ENCODE measurements at regions not wholly inside any gene's neighbourhood (a gene's known extent, or its start where the extent isn't known, plus 50 kb on each side); places are given as distances from the start of the nearest gene placed in this dataset.

DNA sequence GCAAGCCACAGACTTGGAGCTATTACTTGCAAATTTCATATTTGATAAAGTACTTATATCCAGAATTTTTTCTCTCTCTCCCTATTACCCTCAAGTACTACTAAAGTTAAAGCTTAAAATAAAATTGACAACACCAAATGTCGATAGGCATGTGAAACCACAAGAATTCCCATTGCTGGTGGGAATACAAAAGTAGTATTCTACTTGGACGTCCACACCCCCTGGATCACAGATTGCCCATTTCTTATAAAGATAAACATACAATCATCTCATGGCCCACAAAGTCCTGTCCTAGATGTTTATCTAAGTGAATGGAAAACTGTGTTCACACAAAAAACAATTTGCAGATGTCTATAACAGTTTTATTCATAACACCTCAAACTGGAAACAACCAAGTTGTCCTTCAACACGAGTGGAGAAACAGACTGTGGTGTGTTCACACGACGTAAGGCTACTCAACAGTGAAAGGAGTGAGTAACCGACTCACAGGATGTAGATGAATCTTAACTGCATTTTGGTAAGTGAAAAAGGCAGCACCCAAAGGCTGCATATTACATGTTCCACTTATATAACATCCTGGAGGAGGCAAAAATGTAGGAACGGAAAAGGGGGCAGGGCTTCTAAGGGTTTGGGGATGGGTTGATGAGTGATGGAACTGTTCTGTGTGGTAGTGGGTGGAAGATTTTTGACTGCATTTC lies 297.4 kb downstream of the THBS2 start:
- POLR2A ChIA-PET, result no interaction called here
- H3K4me3 Mint-ChIP-seq, result no peak overlapping the region
- H3K27ac Mint-ChIP-seq, result no peak overlapping the region
- H3K36me3 Mint-ChIP-seq (ENCODE audit: low read depth), result no peaks in the 10 kb centered on the region
- no peaks in the 10 kb centered on the region for H3K9me3 Mint-ChIP-seq
- no peak for DNase-seq
- CTCF ChIA-PET, result interaction anchor here (1.6 kb wide), 1 partner anchor 13 kb away, joined by 4 read pairs; no protein-coding TSS in a partner anchor
- H3K27me3 Mint-ChIP-seq, result peaks cover 11% of the 10 kb centered on the region
- H3K4me1 Mint-ChIP-seq, result no peaks in the 10 kb centered on the region

DNA sequence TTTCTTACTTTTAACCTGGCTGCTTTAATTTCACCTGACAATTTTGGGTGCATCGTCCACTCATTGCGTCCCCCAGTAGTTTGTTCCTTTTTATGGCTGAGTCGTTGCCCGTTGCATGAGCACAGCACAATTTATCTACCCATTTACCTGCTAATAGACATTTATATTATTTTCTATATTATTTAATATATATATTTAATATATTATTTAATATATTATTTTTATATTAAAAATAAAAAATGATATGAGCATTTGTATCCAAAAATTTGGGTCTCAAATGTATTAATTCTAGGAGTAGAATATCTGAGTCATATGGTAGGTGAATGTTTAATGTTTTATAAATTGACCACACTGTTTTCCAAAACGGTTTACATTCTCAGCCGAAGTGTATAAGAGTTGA lies 300.2 kb downstream of the THBS2 start:
- DNase-seq, result no peak
- POLR2A ChIA-PET, result no interaction called here
- CTCF ChIA-PET, result no interaction called here
- Mint-ChIP-seq H3K4me1 (no peaks in the 10 kb centered on the region), H3K27me3 (peaks cover 9% of the 10 kb centered on the region), H3K9me3 (no peaks in the 10 kb centered on the region), H3K27ac (no peak overlapping the region), H3K4me3 (no peak overlapping the region), H3K36me3 (ENCODE audit: low read depth) (no peaks in the 10 kb centered on the region)

GRCh38 chr6:168951217-168951616 lies 302.4 kb downstream of the THBS2 start:
- Mint-ChIP-seq H3K9me3 (no peaks in the 10 kb centered on the region), H3K36me3 (ENCODE audit: low read depth) (no peaks in the 10 kb centered on the region), H3K4me1 (no peaks in the 10 kb centered on the region), H3K27me3 (peaks cover 7% of the 10 kb centered on the region), H3K27ac (no peak overlapping the region), H3K4me3 (no peak overlapping the region)
- POLR2A ChIA-PET, result no interaction called here
- no peak for DNase-seq
- CTCF ChIA-PET, result no interaction called here

DNA sequence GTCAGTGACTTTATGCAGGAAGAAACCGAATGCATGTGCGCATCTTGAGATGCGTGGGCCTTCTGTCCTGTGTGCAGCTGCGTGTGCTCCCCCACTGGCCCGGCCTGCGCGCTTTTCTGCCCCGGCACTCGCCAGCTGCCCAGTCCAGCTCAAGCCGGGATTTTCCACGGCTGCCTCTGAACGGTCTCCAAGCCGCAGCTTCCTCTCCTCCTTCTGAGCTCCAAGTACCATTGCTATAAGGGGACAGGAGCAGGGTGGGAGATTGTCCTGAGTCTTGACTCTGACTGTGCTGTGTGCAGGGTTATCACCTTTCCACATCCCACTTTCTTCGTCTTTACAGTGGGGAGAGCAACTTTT lies 302.8 kb downstream of the THBS2 start:
- Mint-ChIP-seq H3K4me1 (no peaks in the 10 kb centered on the region), H3K9me3 (no peaks in the 10 kb centered on the region)

GRCh38 chr6:168949981-168950857 lies 303.4 kb downstream of the THBS2 start:
- H3K4me3 Mint-ChIP-seq, result no peak overlapping the region
- no peaks in the 10 kb centered on the region for H3K9me3 Mint-ChIP-seq
- no peaks in the 10 kb centered on the region for H3K36me3 Mint-ChIP-seq (ENCODE audit: low read depth)
- H3K4me1 Mint-ChIP-seq, result no peaks in the 10 kb centered on the region
- POLR2A ChIA-PET, result no interaction called here
- H3K27me3 Mint-ChIP-seq, result peaks cover 3% of the 10 kb centered on the region
- CTCF ChIA-PET, result no interaction called here
- H3K27ac Mint-ChIP-seq, result no peak overlapping the region
- DNase-seq, result no peak

More for the DNA sequence above, 302.8 kb downstream of the THBS2 start:
- no peak overlapping the region for H3K27ac Mint-ChIP-seq
- peaks cover 6% of the 10 kb centered on the region for H3K27me3 Mint-ChIP-seq
- CTCF ChIA-PET, result no interaction called here
- DNase-seq, result no peak
- H3K4me3 Mint-ChIP-seq, result no peak overlapping the region
- no peaks in the 10 kb centered on the region for H3K36me3 Mint-ChIP-seq (ENCODE audit: low read depth)
- POLR2A ChIA-PET, result no interaction called here

DNA sequence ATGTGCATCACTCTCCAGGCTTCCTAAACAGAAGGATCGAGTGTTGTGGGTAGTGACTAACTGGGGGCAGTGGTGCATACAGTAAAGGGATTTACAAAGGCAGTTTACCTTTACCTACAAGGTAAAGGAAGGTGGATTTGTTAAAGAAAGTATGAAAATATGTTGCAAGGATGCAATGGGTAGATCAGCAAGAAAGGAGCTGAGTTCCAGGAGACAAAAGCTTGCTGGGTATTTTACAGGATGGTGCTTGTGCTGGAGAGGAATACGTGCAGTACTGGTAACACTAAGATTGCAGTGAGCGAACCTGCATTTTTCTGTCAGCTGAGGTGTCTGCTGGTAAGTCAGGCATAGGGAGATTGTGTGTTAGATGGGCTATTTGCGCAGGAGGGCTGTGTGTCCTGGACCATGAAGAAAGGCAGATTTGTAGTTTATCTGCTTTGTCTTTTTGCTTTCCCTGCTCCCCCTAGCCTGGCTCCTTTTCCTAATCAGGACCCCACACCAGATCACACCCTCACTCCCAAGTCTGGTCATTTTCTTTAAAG lies 304.6 kb downstream of the THBS2 start:
- peaks cover 5% of the 10 kb centered on the region for H3K27me3 Mint-ChIP-seq
- ChIA-PET POLR2A (no interaction called here), CTCF (no interaction called here)
- DNase-seq, result no peak
- no peaks in the 10 kb centered on the region for H3K4me1 Mint-ChIP-seq
- H3K27ac Mint-ChIP-seq, result no peak overlapping the region
- H3K9me3 Mint-ChIP-seq, result no peaks in the 10 kb centered on the region
- no peak overlapping the region for H3K4me3 Mint-ChIP-seq
- H3K36me3 Mint-ChIP-seq (ENCODE audit: low read depth), result no peaks in the 10 kb centered on the region

GRCh38 chr6:168948002-168948401 lies 305.6 kb downstream of the THBS2 start:
- Mint-ChIP-seq H3K27ac (no peak overlapping the region), H3K36me3 (ENCODE audit: low read depth) (no peaks in the 10 kb centered on the region), H3K9me3 (no peaks in the 10 kb centered on the region), H3K4me3 (no peak overlapping the region), H3K4me1 (no peaks in the 10 kb centered on the region), H3K27me3 (peaks cover 3% of the 10 kb centered on the region)
- DNase-seq, result no peak
- ChIA-PET POLR2A (no interaction called here), CTCF (no interaction called here)

GRCh38 chr6:168943231-168943905 lies 310.3 kb downstream of the THBS2 start:
- DNase-seq, result no peak
- Mint-ChIP-seq H3K4me3 (no peak overlapping the region), H3K9me3 (no peaks in the 10 kb centered on the region), H3K4me1 (no peaks in the 10 kb centered on the region), H3K27ac (no peak overlapping the region), H3K27me3 (peaks cover 3% of the 10 kb centered on the region), H3K36me3 (ENCODE audit: low read depth) (no peaks in the 10 kb centered on the region)
- CTCF ChIA-PET, result no interaction called here
- POLR2A ChIA-PET, result no interaction called here

DNA sequence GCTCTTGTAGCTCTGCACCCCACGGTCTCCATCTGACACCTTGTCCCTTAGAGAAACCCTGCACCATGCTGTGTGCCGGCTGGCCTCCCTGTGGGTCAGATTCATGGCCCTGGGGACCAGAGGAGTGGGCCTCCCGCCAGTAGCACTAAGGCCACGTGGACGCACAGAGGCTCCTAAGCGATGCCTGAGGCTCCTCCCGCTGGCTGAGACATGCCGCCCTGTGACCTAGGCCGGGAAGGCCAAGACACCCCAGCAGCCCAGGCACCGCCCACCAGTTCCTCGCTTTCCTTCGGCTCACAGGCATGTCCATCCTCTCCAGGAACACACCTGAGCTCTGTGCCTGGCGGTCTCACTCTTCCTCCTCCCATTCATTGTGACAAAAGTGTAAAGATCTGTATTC lies 311.0 kb downstream of the THBS2 start:
- ChIA-PET POLR2A (no interaction called here), CTCF (no interaction called here)
- no peak overlapping the region for H3K27ac Mint-ChIP-seq
- no peak overlapping the region for H3K4me3 Mint-ChIP-seq
- H3K4me1 Mint-ChIP-seq, result no peaks in the 10 kb centered on the region
- DNase-seq, result no peak
- H3K36me3 Mint-ChIP-seq (ENCODE audit: low read depth), result no peaks in the 10 kb centered on the region
- peaks cover 3% of the 10 kb centered on the region for H3K27me3 Mint-ChIP-seq
- H3K9me3 Mint-ChIP-seq, result no peaks in the 10 kb centered on the region

DNA sequence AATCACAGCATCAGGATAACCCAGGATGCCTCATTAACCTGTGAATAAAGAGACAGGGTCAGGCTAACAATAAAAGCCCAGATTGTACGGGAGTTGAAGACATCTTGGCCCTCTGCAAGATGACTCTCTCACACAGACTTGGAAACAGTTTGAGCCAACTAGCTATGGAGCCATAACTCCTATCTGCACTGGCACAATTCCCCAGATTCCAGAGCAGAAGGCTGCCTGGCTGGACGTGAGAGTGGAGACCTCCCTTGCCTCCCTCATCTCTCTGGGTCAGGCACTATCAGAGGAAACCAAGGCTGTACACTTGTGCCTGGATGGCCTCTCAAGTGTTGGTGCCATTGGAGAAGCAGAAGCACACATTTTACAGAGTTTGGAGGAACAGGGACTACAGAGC lies 312.6 kb downstream of the THBS2 start:
- Mint-ChIP-seq H3K4me1 (no peaks in the 10 kb centered on the region), H3K27me3 (peaks cover 6% of the 10 kb centered on the region), H3K9me3 (no peaks in the 10 kb centered on the region), H3K27ac (no peak overlapping the region), H3K36me3 (ENCODE audit: low read depth) (no peaks in the 10 kb centered on the region), H3K4me3 (no peak overlapping the region)
- DNase-seq, result no peak
- POLR2A ChIA-PET, result no interaction called here
- CTCF ChIA-PET, result no interaction called here

GRCh38 chr6:168939796-168940195 lies 313.9 kb downstream of the THBS2 start:
- ChIA-PET CTCF (no interaction called here), POLR2A (no interaction called here)
- no peaks in the 10 kb centered on the region for H3K36me3 Mint-ChIP-seq (ENCODE audit: low read depth)
- no peaks in the 10 kb centered on the region for H3K9me3 Mint-ChIP-seq
- H3K27me3 Mint-ChIP-seq, result peaks cover 13% of the 10 kb centered on the region
- DNase-seq, result no peak
- no peaks in the 10 kb centered on the region for H3K4me1 Mint-ChIP-seq
- H3K4me3 Mint-ChIP-seq, result no peak overlapping the region
- no peak overlapping the region for H3K27ac Mint-ChIP-seq

DNA sequence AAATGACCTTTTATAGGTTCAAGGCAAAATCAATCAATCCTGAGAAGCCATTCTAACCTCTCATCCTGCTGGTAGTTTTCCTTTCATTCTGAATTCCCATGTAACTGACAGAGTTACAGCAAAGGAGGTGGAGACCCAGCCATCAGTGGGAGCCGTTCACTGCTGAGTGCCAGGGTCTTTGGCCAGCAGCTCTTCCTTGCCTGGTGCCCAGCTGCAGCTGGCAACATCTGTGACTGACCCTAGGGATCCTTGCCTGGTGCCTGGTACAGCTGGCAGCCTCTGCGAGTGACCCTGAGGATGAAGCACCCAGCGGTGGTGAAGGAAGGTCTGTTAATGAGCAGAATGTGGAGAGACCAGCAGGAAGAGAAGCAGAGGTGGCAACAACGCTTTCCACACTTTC lies 314.6 kb downstream of the THBS2 start:
- no peaks in the 10 kb centered on the region for H3K36me3 Mint-ChIP-seq (ENCODE audit: low read depth)
- H3K9me3 Mint-ChIP-seq, result no peaks in the 10 kb centered on the region
- no peak overlapping the region for H3K27ac Mint-ChIP-seq
- ChIA-PET POLR2A (no interaction called here), CTCF (no interaction called here)
- peaks cover 15% of the 10 kb centered on the region for H3K27me3 Mint-ChIP-seq
- H3K4me1 Mint-ChIP-seq, result no peaks in the 10 kb centered on the region
- H3K4me3 Mint-ChIP-seq, result no peak overlapping the region
- DNase-seq, result no peak

- no peaks in the 10 kb centered on the region for H3K9me3 Mint-ChIP-seq
- peaks cover 15% of the 10 kb centered on the region for H3K27me3 Mint-ChIP-seq
- CTCF ChIA-PET, result no interaction called here
- no peaks in the 10 kb centered on the region for H3K36me3 Mint-ChIP-seq (ENCODE audit: low read depth)
- no peak overlapping the region for H3K4me3 Mint-ChIP-seq
- POLR2A ChIA-PET, result no interaction called here
- no peak for DNase-seq
- no peak overlapping the region for H3K27ac Mint-ChIP-seq
- no peaks in the 10 kb centered on the region for H3K4me1 Mint-ChIP-seq
Measured at GRCh38 chr6:168938546-168938945, 315.1 kb downstream of the THBS2 start.
